Loucy (cell line): ENCODE measurements at regions not wholly inside any gene's neighbourhood (a gene's known extent, or its start where the extent isn't known, plus 50 kb on each side); places are given as distances from the start of the nearest gene placed in this dataset.

Experiments used
- H2AFZ ChIP-seq: fragments of 200-600 bp; sonication (generic); 2 replicates; pipeline ENCODE4 v1.6.0; 2016; ENCODE audit warnings: antibody characterized with exemption, mild to moderate bottlenecking, low read length, moderate library complexity
- H3F3A ChIP-seq: fragments of 200-600 bp; 2 replicates; pipeline ENCODE4 v1.6.0; 2016; ENCODE audit warnings: antibody characterized with exemption, low read depth, mild to moderate bottlenecking
- H3K27me3 ChIP-seq: fragments of 200-600 bp; sonication (generic); 2 replicates; pipeline ENCODE4 v1.6.1; 2014; ENCODE audit warnings: low read length, mild to moderate bottlenecking; ENCODE audit not compliant: insufficient read depth, poor library complexity, severe bottlenecking
- H3K36me3 ChIP-seq: fragments of 200-600 bp; sonication (generic); 2 replicates; pipeline ENCODE4 v1.6.1; 2016; ENCODE audit warnings: low read length; ENCODE audit not compliant: insufficient read depth
- H3K4me1 ChIP-seq: fragments of 200-600 bp; sonication (generic); 2 replicates; pipeline ENCODE4 v1.5.1; 2014; ENCODE audit warnings: low read length, mild to moderate bottlenecking; ENCODE audit not compliant: insufficient read depth, poor library complexity, severe bottlenecking
- H3K4me2 ChIP-seq: fragments of 200-600 bp; sonication (generic); 2 replicates; pipeline ENCODE4 v1.6.0; 2014; ENCODE audit warnings: antibody characterized with exemption, low read length, low read depth, mild to moderate bottlenecking; ENCODE audit not compliant: poor library complexity, severe bottlenecking
- H3K4me3 ChIP-seq: fragments of 200-600 bp; sonication (generic); 2 replicates; pipeline ENCODE4 v1.5.1; 2014; ENCODE audit warnings: low read length, mild to moderate bottlenecking, mixed read lengths; ENCODE audit not compliant: poor library complexity, severe bottlenecking
- H3K79me2 ChIP-seq: fragments of 200-600 bp; sonication (generic); 2 replicates; pipeline ENCODE4 v1.6.1; 2014; ENCODE audit warnings: low read length; ENCODE audit not compliant: insufficient read depth
- H3K9ac ChIP-seq: fragments of 200-600 bp; sonication (generic); 2 replicates; pipeline ENCODE4 v1.6.0; 2014; ENCODE audit warnings: mild to moderate bottlenecking, low read depth, low read length, moderate library complexity; ENCODE audit not compliant: poor library complexity, severe bottlenecking
- H3K9me2 ChIP-seq: fragments of 200-600 bp; sonication (generic); replicated peaks from 2 replicates; pipeline ENCODE4 v1.6.1; 2016; ENCODE audit warnings: low read depth, low read length, mixed read lengths
- H3K9me3 ChIP-seq: fragments of 200-600 bp; sonication (generic); 2 replicates; pipeline ENCODE4 v1.6.1; 2014; ENCODE audit warnings: mild to moderate bottlenecking, antibody characterized with exemption, low read length, low read depth; ENCODE audit not compliant: insufficient read depth
- H4K20me1 ChIP-seq: fragments of 200-600 bp; sonication (generic); 2 replicates; pipeline ENCODE4 v1.6.0; 2014; ENCODE audit warnings: antibody characterized with exemption, low read length, mild to moderate bottlenecking; ENCODE audit not compliant: insufficient read depth, poor library complexity, severe bottlenecking
- CTCF ChIP-seq: fragments of 200-600 bp; sonication (generic); conservative IDR thresholded peaks from 2 replicates; pipeline ENCODE4 v1.5.1; 2014; ENCODE audit warnings: mild to moderate bottlenecking, antibody characterized with exemption, low read length
- EZH2phosphoT487 ChIP-seq: fragments of 200-600 bp; IDR thresholded peaks from 2 replicates; pipeline ENCODE4 v1.6.1; 2018; ENCODE audit warnings: antibody characterized with exemption, mild to moderate bottlenecking, moderate library complexity, borderline replicate concordance

- H3F3A ChIP-seq = no peaks in the 10 kb centered on the region
- H3K27me3 ChIP-seq = no peaks in the 10 kb centered on the region
- no peaks in the 10 kb centered on the region for H3K79me2 ChIP-seq
- H3K9me3 ChIP-seq = no peaks in the 10 kb centered on the region; the same call in 1 of the 2 replicates
- H3K4me1 ChIP-seq = no peaks in the 10 kb centered on the region
- no peak overlapping the region for H2AFZ ChIP-seq
- TF ChIP-seq EZH2phosphoT487 (no peak), CTCF (no peak)
- H3K4me3 ChIP-seq = no peak overlapping the region
- H3K36me3 ChIP-seq = no peaks in the 10 kb centered on the region
- no peaks in the 10 kb centered on the region for H4K20me1 ChIP-seq
- no peak overlapping the region for H3K4me2 ChIP-seq
- H3K9me2 ChIP-seq = no peaks in the 10 kb centered on the region
- no peak overlapping the region for H3K9ac ChIP-seq
Measured at GRCh38 chr2:72036173-72036545, 111.5 kb downstream of the CYP26B1 start.

GRCh38 chr2:72035518-72036172, 112.0 kb downstream of the CYP26B1 start:
- Histone ChIP-seq H3K4me2 (no peak overlapping the region), H3K79me2 (no peaks in the 10 kb centered on the region)

GRCh38 chr2:72034353-72035095, 113.1 kb downstream of the CYP26B1 start:
- Histone ChIP-seq H4K20me1 (no peaks in the 10 kb centered on the region), H3K9me2 (no peaks in the 10 kb centered on the region), H3F3A (no peaks in the 10 kb centered on the region), H3K79me2 (no peaks in the 10 kb centered on the region), H3K4me1 (no peaks in the 10 kb centered on the region), H3K9ac (no peak overlapping the region), H2AFZ (no peak overlapping the region), H3K4me3 (no peak overlapping the region), H3K4me2 (no peak overlapping the region), H3K27me3 (no peaks in the 10 kb centered on the region), H3K9me3 (no peaks in the 10 kb centered on the region; the same call in 1 of the 2 replicates), H3K36me3 (no peaks in the 10 kb centered on the region)
- TF ChIP-seq EZH2phosphoT487 (no peak), CTCF (no peak)

More at GRCh38 chr2:72035518-72036172, 112.0 kb downstream of the CYP26B1 start:
- Histone ChIP-seq H2AFZ (no peak overlapping the region), H3K36me3 (no peaks in the 10 kb centered on the region), H3K9me2 (no peaks in the 10 kb centered on the region), H3K27me3 (no peaks in the 10 kb centered on the region), H3K4me1 (no peaks in the 10 kb centered on the region), H4K20me1 (no peaks in the 10 kb centered on the region), H3F3A (no peaks in the 10 kb centered on the region), H3K9ac (no peak overlapping the region), H3K9me3 (no peaks in the 10 kb centered on the region; the same call in 1 of the 2 replicates), H3K4me3 (no peak overlapping the region)
- no peak for TF ChIP-seq CTCF
- no peak for TF ChIP-seq EZH2phosphoT487
